ENCODE measurements at regions not wholly inside any gene's neighbourhood (a gene's known extent, or its start where the extent isn't known, plus 50 kb on each side); places are given as distances from the start of the nearest gene placed in this dataset.
"Not testable (repeated sequence)": the region's sequence is repeated elsewhere in the genome, so short reads cannot be mapped to it uniquely, and the experiment has no call there.

- peaks cover 7% of the 10 kb centered on the region for H3K4me1 ChIP-seq (ENCODE audit: low read depth, poor library complexity, severe bottlenecking)
- no peaks in the 10 kb centered on the region for H3K27me3 ChIP-seq (ENCODE audit: insufficient read depth, low read depth)
- H3K9ac ChIP-seq: no peak overlapping the region
- H3K27ac ChIP-seq: no peak overlapping the region
- no peak overlapping the region for H3K4me3 ChIP-seq (IDR thresholded peaks at IDR 0.05; ENCODE audit: insufficient read depth, low read depth, low read length)
- no peak overlapping the region for H2AFZ ChIP-seq (ENCODE audit: low read depth)
- TF ChIP-seq CTCF (conservative IDR thresholded peaks at IDR 0.05; ENCODE audit: low read depth, low read length): no peak
- H4K20me1 ChIP-seq (ENCODE audit: insufficient read depth): no peaks in the 10 kb centered on the region
- H3K79me2 ChIP-seq (ENCODE audit: insufficient read depth, low read depth): no peaks in the 10 kb centered on the region
- H3K36me3 ChIP-seq (ENCODE audit: insufficient read depth): no peaks in the 10 kb centered on the region
- H3K4me2 ChIP-seq: no peak overlapping the region
Observed at GRCh38 chr5:163309914-163310313, 127.5 kb upstream of the CCNG1 start.

GRCh38 chr5:163310997-163311396, 126.4 kb upstream of the CCNG1 start:
- Histone ChIP-seq H3K4me1 (ENCODE audit: low read depth, poor library complexity, severe bottlenecking) (peaks cover 7% of the 10 kb centered on the region), H3K4me3 (IDR thresholded peaks at IDR 0.05; ENCODE audit: insufficient read depth, low read depth, low read length) (no peak overlapping the region), H3K27me3 (ENCODE audit: insufficient read depth, low read depth) (no peaks in the 10 kb centered on the region), H3K36me3 (ENCODE audit: insufficient read depth) (no peaks in the 10 kb centered on the region), H3K27ac (no peak overlapping the region; the same call in 1 of the 2 replicates), H3K79me2 (ENCODE audit: insufficient read depth, low read depth) (no peaks in the 10 kb centered on the region), H3K4me2 (no peak overlapping the region), H4K20me1 (ENCODE audit: insufficient read depth) (no peaks in the 10 kb centered on the region), H2AFZ (ENCODE audit: low read depth) (no peak overlapping the region), H3K9ac (no peak overlapping the region)
- TF ChIP-seq CTCF (conservative IDR thresholded peaks at IDR 0.05; ENCODE audit: low read depth, low read length): no peak

GRCh38 chr5:163312598-163312997, 124.8 kb upstream of the CCNG1 start:
- Histone ChIP-seq H4K20me1 (ENCODE audit: insufficient read depth) (no peaks in the 10 kb centered on the region), H3K79me2 (ENCODE audit: insufficient read depth, low read depth) (no peaks in the 10 kb centered on the region), H3K27me3 (ENCODE audit: insufficient read depth, low read depth) (no peaks in the 10 kb centered on the region), H2AFZ (ENCODE audit: low read depth) (no peak overlapping the region), H3K27ac (no peak overlapping the region), H3K4me3 (IDR thresholded peaks at IDR 0.05; ENCODE audit: insufficient read depth, low read depth, low read length) (no peak overlapping the region), H3K36me3 (ENCODE audit: insufficient read depth) (no peaks in the 10 kb centered on the region), H3K4me1 (ENCODE audit: low read depth, poor library complexity, severe bottlenecking) (peaks cover 7% of the 10 kb centered on the region), H3K4me2 (no peak overlapping the region), H3K9ac (no peak overlapping the region)
- TF ChIP-seq CTCF (conservative IDR thresholded peaks at IDR 0.05; ENCODE audit: low read depth, low read length): no peak

- H3K9ac ChIP-seq; H3K79me2 ChIP-seq (ENCODE audit: insufficient read depth, low read depth); H3K27me3 ChIP-seq (ENCODE audit: insufficient read depth, low read depth); H2AFZ ChIP-seq (ENCODE audit: low read depth); H3K4me1 ChIP-seq (ENCODE audit: low read depth, poor library complexity, severe bottlenecking); H3K4me2 ChIP-seq; H3K27ac ChIP-seq; H4K20me1 ChIP-seq (ENCODE audit: insufficient read depth); H3K36me3 ChIP-seq (ENCODE audit: insufficient read depth); H3K4me3 ChIP-seq (IDR thresholded peaks at IDR 0.05; ENCODE audit: insufficient read depth, low read depth, low read length): not testable (repeated sequence)
Observed at GRCh38 chr5:163313049-163313448, 124.3 kb upstream of the CCNG1 start.

- H3K79me2 ChIP-seq (ENCODE audit: insufficient read depth, low read depth); H3K36me3 ChIP-seq (ENCODE audit: insufficient read depth); H3K27me3 ChIP-seq (ENCODE audit: insufficient read depth, low read depth); H3K27ac ChIP-seq; H3K4me3 ChIP-seq (IDR thresholded peaks at IDR 0.05; ENCODE audit: insufficient read depth, low read depth, low read length); H2AFZ ChIP-seq (ENCODE audit: low read depth); H3K4me1 ChIP-seq (ENCODE audit: low read depth, poor library complexity, severe bottlenecking); H4K20me1 ChIP-seq (ENCODE audit: insufficient read depth); H3K4me2 ChIP-seq; H3K9ac ChIP-seq: not testable (repeated sequence)
Observed at GRCh38 chr5:163316374-163316773, 121.0 kb upstream of the CCNG1 start.
